Colon (tissue), 2 donors: ENCODE measurements at regions not wholly inside any gene's neighbourhood (a gene's known extent, or its start where the extent isn't known, plus 50 kb on each side); places are given as distances from the start of the nearest gene placed in this dataset.

Source experiments
- FAIRE-seq: peaks from 2 replicates; lab custom pipeline; 2012; peaks lifted over from hg19 to GRCh38; lab: Jason Lieb, UNC
- donor health status: control.
- donor health status: control.

GRCh38 chr14:66115740-66116502, 370.2 kb upstream of the CCDC196 start:
- no peak for FAIRE-seq

- FAIRE-seq: no peak
These were observed 369.4 kb upstream of the CCDC196 start for GRCh38 chr14:66116732-66117131.

GRCh38 chr14:66117600-66117999, 368.6 kb upstream of the CCDC196 start:
- FAIRE-seq: no peak

GRCh38 chr14:66119606-66120231, 366.5 kb upstream of the CCDC196 start:
- FAIRE-seq: no peak

GRCh38 chr14:66120402-66120801, 365.8 kb upstream of the CCDC196 start:
- no peak for FAIRE-seq

- FAIRE-seq: no peak
These were observed 364.3 kb upstream of the CCDC196 start for GRCh38 chr14:66121859-66122258.

- no peak for FAIRE-seq
These were observed 356.9 kb upstream of the CCDC196 start for GRCh38 chr14:66129224-66129623.

- FAIRE-seq: no peak
These were observed 355.1 kb upstream of the CCDC196 start for GRCh38 chr14:66131111-66131510.

- FAIRE-seq: no peak
These were observed 352.5 kb upstream of the CCDC196 start for GRCh38 chr14:66133666-66134065.

- FAIRE-seq: no peak
These were observed 350.3 kb upstream of the CCDC196 start for GRCh38 chr14:66135831-66136230.

GRCh38 chr14:66137081-66137480, 349.1 kb upstream of the CCDC196 start:
- FAIRE-seq: no peak

- no peak for FAIRE-seq
These were observed 346.7 kb upstream of the CCDC196 start for GRCh38 chr14:66139432-66139831.

- no peak for FAIRE-seq
These were observed 345.8 kb upstream of the CCDC196 start for GRCh38 chr14:66140213-66140918.

GRCh38 chr14:66140963-66141362, 345.2 kb upstream of the CCDC196 start:
- FAIRE-seq: no peak

GRCh38 chr14:66141733-66142132, 344.4 kb upstream of the CCDC196 start:
- no peak for FAIRE-seq

- no peak for FAIRE-seq
These were observed 342.6 kb upstream of the CCDC196 start for GRCh38 chr14:66143387-66144112.

- no peak for FAIRE-seq
These were observed 333.9 kb upstream of the CCDC196 start for GRCh38 chr14:66152302-66152701.

- no peak for FAIRE-seq
These were observed 333.4 kb upstream of the CCDC196 start for GRCh38 chr14:66152747-66153146.

GRCh38 chr14:66163023-66163422, 323.1 kb upstream of the CCDC196 start:
- FAIRE-seq: no peak

GRCh38 chr14:66165337-66165736, 320.8 kb upstream of the CCDC196 start:
- peak; percentile 10 for FAIRE-seq

- no peak for FAIRE-seq
These were observed 311.7 kb upstream of the CCDC196 start for GRCh38 chr14:66174453-66174891.

- no peak for FAIRE-seq
These were observed 308.2 kb upstream of the CCDC196 start for GRCh38 chr14:66177935-66178334.
